Psoas muscle (tissue), 7 donors: ENCODE measurements at regions not wholly inside any gene's neighbourhood (a gene's known extent, or its start where the extent isn't known, plus 50 kb on each side); places are given as distances from the start of the nearest gene placed in this dataset.

Experiments
- ATAC-seq, 4 donors: fragments of 200-7000 bp; cut with Tn5 transposase; one replicate each; pipeline ENCODE4 v1.9.1; 2020; ENCODE audit warnings: moderate library complexity in 3 of 4, mild to moderate bottlenecking in 2 of 4
- DNase-seq, 2 donors: peaks; one replicate each; pipeline ENCODE4 v3.0.0-alpha.2; 2020
- H3K27ac ChIP-seq: fragments of 200-600 bp; one replicate; pipeline ENCODE4 v1.8.0; 2022
- H3K27me3 ChIP-seq, 3 donors: fragments of 200-600 bp in 1 of 3; one replicate each; pipeline versions ENCODE4 v1.6.1 to v1.8.0; 2013 to 2022; ENCODE audit warnings: low read length in 2 of 3, mild to moderate bottlenecking in 2 of 3, moderate library complexity in 1 of 3; ENCODE audit not compliant: insufficient read depth in 3 of 3
- H3K36me3 ChIP-seq, 2 donors: fragments of 200-600 bp in 1 of 2; one replicate each; pipeline versions ENCODE4 v1.6.1 to v1.8.0; 2013 to 2022; ENCODE audit warnings: low read depth in 1 of 2, mild to moderate bottlenecking in 1 of 2, moderate library complexity in 1 of 2; ENCODE audit not compliant: insufficient read depth in 1 of 2
- H3K4me1 ChIP-seq: fragments of 200-600 bp; one replicate; pipeline ENCODE4 v1.8.0; 2022
- H3K4me3 ChIP-seq: fragments of 200-600 bp; one replicate; pipeline ENCODE4 v1.8.0; 2022; ENCODE audit warnings: mild to moderate bottlenecking
- H3K9me3 ChIP-seq: fragments of 200-600 bp; one replicate; pipeline ENCODE4 v1.8.0; 2022
- WGBS, 3 donors: extraction: QIAGEN DNeasy Blood & Tissue Kit; methylation state at CpG; one replicate each; pipeline versions ENCODE4 v1.1.6 to v1.1.7; 2013; 5-methylcytosine and 5-hydroxymethylcytosine counted together
- intact Hi-C, 2 donors: fragments of 100-400 bp; cut with DNase I; formaldehyde crosslinking; loops; one replicate each; pipeline versions ENCODE4 v1.11.0 to v1.14.2; 2022
- TF ChIP-seq, protein P1 (sequence below): fragments of 200-600 bp; IDR thresholded peaks from one replicate; pipeline ENCODE4 v1.8.0; 2022; ENCODE audit warnings: antibody characterized with exemption
- donor health status: healthy with polysubstance abuse.
- donor health status: DM: no; HTN: no; CAD: no; lungs with moderate emphysema.
- donor health status: Bipolar disorder and iron deficiency.
- donor health status: healthy.
- donor health status: DM: yes; HTN: yes; CAD: no.
- donor health status: DM: no; HTN: no; CAD: no.
- donor health status: DM: yes; HTN: yes; CAD: no.

DNA sequence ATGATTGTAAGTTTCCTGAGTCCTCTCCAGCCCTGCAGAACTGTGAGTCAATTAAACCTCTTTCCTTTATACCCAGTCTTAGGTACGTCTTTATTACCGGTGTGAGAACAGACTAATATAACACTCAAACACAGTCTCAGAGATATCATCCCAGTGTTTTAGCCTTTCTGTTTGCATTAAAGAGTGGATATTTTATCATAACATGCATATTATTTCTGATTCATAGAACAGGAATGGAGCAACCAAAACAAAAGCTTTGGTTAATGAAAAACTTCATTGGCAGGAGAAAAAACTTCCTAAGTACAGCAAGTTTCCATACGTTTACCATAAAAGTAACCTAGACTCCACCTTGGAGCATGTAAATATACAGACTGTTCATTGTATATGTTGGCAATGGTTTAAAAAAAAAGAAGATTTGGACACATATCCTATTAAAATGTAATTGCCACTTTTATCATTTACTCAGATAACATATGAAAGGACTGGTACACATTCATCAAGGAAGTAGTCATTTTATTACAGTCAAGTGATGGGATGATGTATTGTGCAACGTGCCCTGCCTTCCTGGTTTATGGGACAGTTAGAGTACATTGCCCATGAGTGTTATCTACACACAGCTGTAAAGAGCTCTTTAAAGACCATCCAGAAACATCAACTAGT lies 144.8 kb downstream of the ETS2 start:
- H3K36me3 ChIP-seq, result no peaks in the 10 kb centered on the region
- H3K27ac ChIP-seq, result no peak overlapping the region
- H3K27me3 ChIP-seq, result no peaks in the 10 kb centered on the region
- TF ChIP-seq, protein P1, sequence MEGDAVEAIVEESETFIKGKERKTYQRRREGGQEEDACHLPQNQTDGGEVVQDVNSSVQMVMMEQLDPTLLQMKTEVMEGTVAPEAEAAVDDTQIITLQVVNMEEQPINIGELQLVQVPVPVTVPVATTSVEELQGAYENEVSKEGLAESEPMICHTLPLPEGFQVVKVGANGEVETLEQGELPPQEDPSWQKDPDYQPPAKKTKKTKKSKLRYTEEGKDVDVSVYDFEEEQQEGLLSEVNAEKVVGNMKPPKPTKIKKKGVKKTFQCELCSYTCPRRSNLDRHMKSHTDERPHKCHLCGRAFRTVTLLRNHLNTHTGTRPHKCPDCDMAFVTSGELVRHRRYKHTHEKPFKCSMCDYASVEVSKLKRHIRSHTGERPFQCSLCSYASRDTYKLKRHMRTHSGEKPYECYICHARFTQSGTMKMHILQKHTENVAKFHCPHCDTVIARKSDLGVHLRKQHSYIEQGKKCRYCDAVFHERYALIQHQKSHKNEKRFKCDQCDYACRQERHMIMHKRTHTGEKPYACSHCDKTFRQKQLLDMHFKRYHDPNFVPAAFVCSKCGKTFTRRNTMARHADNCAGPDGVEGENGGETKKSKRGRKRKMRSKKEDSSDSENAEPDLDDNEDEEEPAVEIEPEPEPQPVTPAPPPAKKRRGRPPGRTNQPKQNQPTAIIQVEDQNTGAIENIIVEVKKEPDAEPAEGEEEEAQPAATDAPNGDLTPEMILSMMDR, result no peak
- no peak for DNase-seq
- H3K9me3 ChIP-seq, result no peaks in the 10 kb centered on the region
- ATAC-seq, result no peak
- intact Hi-C loops, result no loop called here
- no peaks in the 10 kb centered on the region for H3K4me1 ChIP-seq
- 67 to 79% (median 71%) methylated on average over 4 of the region's 4 CpGs for WGBS, 3 donors
- H3K4me3 ChIP-seq, result no peak overlapping the region

- Histone ChIP-seq H3K4me1 (no peaks in the 10 kb centered on the region), H3K4me3 (no peak overlapping the region), H3K36me3 (no peaks in the 10 kb centered on the region), H3K27me3 (no peaks in the 10 kb centered on the region), H3K9me3 (no peaks in the 10 kb centered on the region), H3K27ac (no peak overlapping the region)
- DNase-seq (no peak), ATAC-seq (no peak)
- intact Hi-C loops, result no loop called here
- WGBS, 3 donors, result 44 to 69% (median 63%) methylated on average over 1 of the region's 1 CpG
- TF ChIP-seq, protein P1, result no peak
These were observed 143.3 kb downstream of the ETS2 start for GRCh38 chr21:38949070-38949380.

DNA sequence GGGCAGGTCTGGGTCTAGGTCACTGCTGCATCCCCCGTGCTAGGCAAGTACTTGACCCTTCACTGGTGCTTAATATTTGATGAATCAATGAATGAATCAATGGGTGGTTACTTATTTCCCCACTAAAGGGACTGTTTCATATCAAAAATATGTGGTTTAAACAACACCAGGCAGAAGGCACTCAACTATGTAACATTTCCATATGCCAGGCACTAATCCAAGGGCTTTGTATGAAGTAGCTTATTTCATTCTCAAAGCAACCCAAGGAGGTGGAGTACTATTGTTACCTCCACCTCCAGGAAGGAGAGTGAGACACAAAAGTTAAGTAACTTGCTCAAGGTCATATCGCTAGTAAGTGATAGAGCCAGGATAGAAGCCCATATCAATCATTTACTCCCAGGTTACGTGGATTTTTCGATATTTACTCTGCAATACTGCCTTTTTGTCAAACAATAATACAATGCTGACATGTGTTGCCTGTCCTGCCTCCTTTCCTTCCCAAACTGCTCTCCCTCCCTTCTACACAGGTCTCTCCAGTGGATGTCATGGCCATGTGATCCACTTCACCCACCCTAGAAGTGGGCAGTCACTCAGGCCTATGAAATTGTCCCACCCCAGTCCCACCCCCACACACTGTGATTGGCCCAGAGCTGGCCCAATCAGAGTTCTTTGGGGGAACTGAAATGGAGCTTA lies 142.8 kb downstream of the ETS2 start:
- Histone ChIP-seq H3K4me3 (no peak overlapping the region), H3K4me1 (no peaks in the 10 kb centered on the region), H3K27me3 (no peaks in the 10 kb centered on the region), H3K27ac (no peak overlapping the region), H3K36me3 (no peaks in the 10 kb centered on the region), H3K9me3 (no peaks in the 10 kb centered on the region)
- no peak for ATAC-seq
- 82 to 95% (median 91%) methylated on average over 4 of the region's 4 CpGs for WGBS, 3 donors
- DNase-seq, result no peak
- TF ChIP-seq, protein P1, result no peak
- intact Hi-C loops, result no loop called here

- Histone ChIP-seq H3K27ac (no peak overlapping the region), H3K9me3 (no peaks in the 10 kb centered on the region), H3K4me1 (no peaks in the 10 kb centered on the region), H3K27me3 (no peaks in the 10 kb centered on the region), H3K36me3 (no peaks in the 10 kb centered on the region), H3K4me3 (no peak overlapping the region)
- DNase-seq (no peak), ATAC-seq (no peak)
- TF ChIP-seq, protein P1, result no peak
- WGBS, 3 donors, result 74 to 84% (median 79%) methylated on average over 17 of the region's 17 CpGs
- intact Hi-C loops, result no loop called here
These were observed 140.0 kb downstream of the ETS2 start for GRCh38 chr21:38945545-38946245.
